HFFc6 (cell line): ENCODE measurements at regions not wholly inside any gene's neighbourhood (a gene's known extent, or its start where the extent isn't known, plus 50 kb on each side); places are given as distances from the start of the nearest gene placed in this dataset.

ENCODE experiments used
- DNase-seq: peaks from one replicate; pipeline ENCODE4 v3.0.0-alpha.2; 2018
- H3K27ac Mint-ChIP-seq: 2 replicates; pipeline ENCODE4 v1.8.0; 2020; ENCODE audit warnings: mild to moderate bottlenecking, mixed read lengths
- H3K27me3 Mint-ChIP-seq: 2 replicates; pipeline ENCODE4 v1.8.0; 2021; ENCODE audit warnings: mild to moderate bottlenecking, moderate library complexity, mixed read lengths; ENCODE audit not compliant: insufficient read depth
- H3K36me3 Mint-ChIP-seq: 2 replicates; pipeline ENCODE4 v1.8.0; 2021; ENCODE audit warnings: low read depth, mixed read lengths
- H3K4me1 Mint-ChIP-seq: 2 replicates; pipeline ENCODE4 v1.8.0; 2020; ENCODE audit warnings: low read depth, mixed read lengths
- H3K4me3 Mint-ChIP-seq: 2 replicates; pipeline ENCODE4 v1.8.0; 2020; ENCODE audit warnings: mild to moderate bottlenecking, moderate library complexity, mixed read lengths
- H3K9me3 Mint-ChIP-seq: 2 replicates; pipeline ENCODE4 v1.8.0; 2020; ENCODE audit warnings: mild to moderate bottlenecking, mixed read lengths
- CTCF ChIP-seq: fragments of 200-600 bp; sonication (generic); IDR thresholded peaks from 2 replicates; pipeline ENCODE4 v1.5.0; 2021; ENCODE audit warnings: antibody characterized with exemption, mild to moderate bottlenecking

GRCh38 chr18:8959551-8960135 lies 142.9 kb upstream of the NDUFV2 start:
- Mint-ChIP-seq H3K4me3 (no peak overlapping the region), H3K27ac (no peak overlapping the region; the same call in 1 of the 2 replicates), H3K9me3 (peaks cover 21% of the 10 kb centered on the region), H3K4me1 (peaks cover 62% of the 10 kb centered on the region), H3K27me3 (no peaks in the 10 kb centered on the region; the same call in 1 of the 2 replicates), H3K36me3 (peaks cover 21% of the 10 kb centered on the region)
- TF ChIP-seq CTCF = no peak
- no peak for DNase-seq

- peak; percentile 74 for DNase-seq
Measured at GRCh38 chr18:8960740-8961657, 141.5 kb upstream of the NDUFV2 start.

GRCh38 chr18:8962192-8962779 lies 140.2 kb upstream of the NDUFV2 start:
- Mint-ChIP-seq H3K27ac (no peak overlapping the region), H3K27me3 (no peaks in the 10 kb centered on the region; the same call in 1 of the 2 replicates), H3K4me1 (peaks cover 50% of the 10 kb centered on the region), H3K9me3 (no peaks in the 10 kb centered on the region), H3K36me3 (peaks cover 9% of the 10 kb centered on the region; the same call in 1 of the 2 replicates), H3K4me3 (no peak overlapping the region)
- no peak for DNase-seq
- no peak for TF ChIP-seq CTCF

More at GRCh38 chr18:8960740-8961657, 141.5 kb upstream of the NDUFV2 start:
- no peak for TF ChIP-seq CTCF
- H3K9me3 Mint-ChIP-seq = peaks cover 9% of the 10 kb centered on the region
- H3K27ac Mint-ChIP-seq = peak overlapping the region; percentile 76
- H3K36me3 Mint-ChIP-seq = peaks cover 17% of the 10 kb centered on the region
- peaks cover 59% of the 10 kb centered on the region for H3K4me1 Mint-ChIP-seq
- H3K4me3 Mint-ChIP-seq = peak overlapping the region; percentile 65
- no peaks in the 10 kb centered on the region; the same call in 1 of the 2 replicates for H3K27me3 Mint-ChIP-seq

- peaks cover 50% of the 10 kb centered on the region for H3K4me1 Mint-ChIP-seq
- no peak for TF ChIP-seq CTCF
- H3K9me3 Mint-ChIP-seq = no peaks in the 10 kb centered on the region
- H3K27ac Mint-ChIP-seq = peak overlapping the region; percentile 19; the same call in 1 of the 2 replicates
- H3K4me3 Mint-ChIP-seq = no peak overlapping the region
- peaks cover 8% of the 10 kb centered on the region; the same call in 1 of the 2 replicates for H3K36me3 Mint-ChIP-seq
- no peaks in the 10 kb centered on the region; the same call in 1 of the 2 replicates for H3K27me3 Mint-ChIP-seq
- no peak for DNase-seq
Measured at GRCh38 chr18:8962855-8963635, 139.5 kb upstream of the NDUFV2 start.

- Mint-ChIP-seq H3K4me1 (peaks cover 57% of the 10 kb centered on the region), H3K36me3 (no peaks in the 10 kb centered on the region), H3K4me3 (no peak overlapping the region), H3K27ac (no peak overlapping the region), H3K9me3 (no peaks in the 10 kb centered on the region), H3K27me3 (no peaks in the 10 kb centered on the region; the same call in 1 of the 2 replicates)
- DNase-seq = no peak
- no peak for TF ChIP-seq CTCF
Measured at GRCh38 chr18:8963876-8964275, 138.6 kb upstream of the NDUFV2 start.
